NCI-H187 treated with DMSO at 0.1 percent for 48 hours (cell line): ENCODE measurements at regions not wholly inside any gene's neighbourhood (a gene's known extent, or its start where the extent isn't known, plus 50 kb on each side); places are given as distances from the start of the nearest gene placed in this dataset.

Experiments used
- DNase-seq: peaks from one replicate; lab custom pipeline; 2025; lab: John Stamatoyannopoulos, UW

DNA sequence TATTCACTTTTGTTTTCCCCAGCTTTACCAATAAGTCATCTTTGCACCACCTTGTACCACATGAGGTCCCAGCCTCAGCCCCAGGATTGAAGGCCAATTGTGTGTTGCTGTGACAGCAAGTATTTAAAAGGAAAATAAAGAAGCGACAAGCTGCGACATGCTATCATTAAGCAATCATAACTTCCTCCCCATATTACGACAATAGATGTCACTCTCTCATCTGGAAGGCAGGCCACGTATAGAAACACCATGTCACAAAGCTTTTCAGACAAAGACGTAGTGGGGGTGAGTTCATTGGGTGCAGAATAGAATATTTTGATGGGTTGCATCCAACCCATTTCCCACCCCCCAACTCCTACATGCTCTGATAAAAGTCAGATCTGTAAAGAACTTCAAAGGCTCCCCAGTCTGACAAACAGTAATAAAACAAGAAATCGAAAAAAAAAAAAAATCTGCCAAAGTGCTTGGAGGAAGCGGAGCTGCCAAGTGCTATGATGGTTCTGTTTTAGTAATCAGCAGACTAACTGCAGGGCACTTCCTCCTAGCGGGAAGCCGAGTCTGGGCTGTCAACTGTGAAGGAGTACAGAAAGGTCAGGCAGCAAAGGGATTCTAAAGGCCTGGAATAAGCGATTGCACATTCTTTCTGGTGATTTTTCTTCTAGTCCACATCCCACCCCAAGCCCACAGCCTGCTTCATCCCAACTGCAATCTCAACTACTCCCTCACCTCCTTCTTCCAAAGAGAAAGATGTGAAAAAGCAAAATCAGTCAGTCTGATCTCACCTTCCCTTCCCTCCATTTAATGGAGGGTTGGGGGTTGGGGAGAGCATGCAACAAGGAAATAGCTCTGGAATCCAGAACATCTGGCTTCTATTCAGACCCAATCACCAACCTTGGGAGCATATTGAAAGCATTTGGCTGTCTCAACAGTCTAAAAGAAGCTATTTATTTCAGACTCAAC, 131.4 kb upstream of the UBASH3B start:
- DNase-seq, result no peak

DNA sequence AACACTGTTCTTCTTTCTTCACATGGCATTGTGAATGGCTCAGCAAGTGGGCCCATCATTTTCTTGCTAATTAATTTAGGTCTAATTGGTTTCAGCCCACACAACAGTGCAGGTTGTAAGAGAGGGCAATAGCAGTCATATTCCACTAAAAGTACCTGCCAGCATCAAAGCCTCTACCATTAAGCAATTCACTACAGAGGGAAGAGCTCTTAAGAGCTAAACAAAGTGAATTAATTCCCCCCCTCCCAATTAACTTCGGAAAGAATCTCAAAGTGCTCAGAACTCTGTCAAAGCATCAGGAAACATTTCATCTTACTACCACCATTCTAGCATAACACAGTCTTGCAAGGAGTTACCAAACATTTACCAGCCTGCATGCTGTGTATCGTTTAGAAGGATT, 133.9 kb upstream of the UBASH3B start:
- DNase-seq, result no peak

DNA sequence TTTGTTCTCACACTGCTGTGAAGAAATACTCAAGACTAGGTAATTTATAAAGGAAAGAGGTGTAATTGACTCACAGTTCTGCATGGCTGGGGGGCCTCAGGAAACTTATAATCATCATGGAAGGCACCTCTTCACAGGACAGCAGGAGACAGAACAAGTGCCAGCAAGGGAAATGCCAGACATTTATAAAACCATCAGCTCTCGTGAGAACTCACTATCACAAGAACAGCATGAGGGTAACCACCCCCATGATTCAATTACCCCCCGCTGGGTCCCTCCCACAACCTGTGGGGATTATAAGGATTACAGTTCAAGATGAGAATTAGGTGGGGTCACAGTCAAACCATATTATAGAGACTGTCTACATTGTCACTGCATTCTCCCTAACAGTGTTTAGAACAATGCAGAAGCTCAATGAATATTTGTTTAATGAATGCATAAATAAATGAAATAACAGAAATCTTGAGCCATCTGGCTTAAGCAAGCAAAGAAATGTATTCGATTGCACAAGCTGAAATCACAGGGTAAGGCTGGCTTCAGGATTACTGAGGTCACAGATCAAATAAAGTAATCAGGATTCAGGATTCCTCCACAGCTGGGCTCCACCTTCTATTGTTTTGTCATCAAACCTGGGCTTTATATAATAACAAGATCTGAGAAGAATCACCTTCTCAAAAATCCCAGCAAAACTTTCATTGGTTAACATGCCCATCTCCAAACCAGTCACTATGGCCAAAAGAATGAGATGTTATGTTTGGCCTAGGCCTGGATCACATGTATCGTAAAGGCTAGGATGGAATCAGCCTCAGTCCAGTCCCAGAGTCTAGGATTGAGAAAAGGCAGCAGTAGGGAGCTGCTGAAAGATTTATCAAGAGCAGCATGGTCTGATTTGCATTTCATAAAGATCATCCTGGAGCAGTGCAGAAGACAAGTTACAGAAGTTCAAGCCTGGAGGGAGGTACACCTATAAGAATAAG, 137.8 kb upstream of the UBASH3B start:
- DNase-seq, result no peak

DNA sequence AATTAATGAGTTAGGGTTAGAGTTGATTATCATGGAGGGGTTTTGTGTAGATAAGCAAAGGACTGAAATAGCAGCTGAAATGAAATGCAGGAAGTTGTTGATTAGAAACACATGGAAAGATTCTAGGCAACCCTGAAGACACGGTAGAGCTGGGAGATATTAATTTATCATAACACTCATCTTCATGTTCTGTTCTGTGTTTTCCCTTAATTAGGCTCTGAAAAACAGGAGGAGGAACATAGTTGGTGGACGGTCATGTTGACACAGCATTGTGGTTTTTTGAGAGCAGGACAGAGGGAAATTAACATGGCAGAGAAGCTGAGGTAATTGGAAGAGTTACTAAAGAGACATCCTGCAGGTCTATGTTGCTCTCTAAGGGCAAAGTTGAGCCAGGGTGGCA, 138.8 kb upstream of the UBASH3B start:
- DNase-seq, result no peak

DNA sequence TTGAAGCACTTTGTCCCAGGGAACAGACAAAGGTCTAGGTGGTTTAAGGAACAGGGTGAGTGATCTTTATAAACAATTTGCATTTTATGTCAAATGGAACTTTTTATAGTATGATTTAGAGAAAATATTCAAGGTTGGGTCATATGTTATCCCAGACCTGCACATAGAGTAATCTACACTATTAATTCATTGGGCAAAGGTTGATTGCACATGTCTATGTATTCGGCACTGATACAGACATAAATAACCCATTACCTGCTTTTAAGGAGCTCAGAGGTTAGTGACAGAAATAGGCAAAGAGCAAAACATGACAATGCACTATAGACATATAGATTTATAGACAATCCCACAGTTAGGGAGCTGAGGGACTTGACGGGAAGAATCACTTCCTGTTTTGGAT, 141.5 kb upstream of the UBASH3B start:
- DNase-seq, result no peak

DNA sequence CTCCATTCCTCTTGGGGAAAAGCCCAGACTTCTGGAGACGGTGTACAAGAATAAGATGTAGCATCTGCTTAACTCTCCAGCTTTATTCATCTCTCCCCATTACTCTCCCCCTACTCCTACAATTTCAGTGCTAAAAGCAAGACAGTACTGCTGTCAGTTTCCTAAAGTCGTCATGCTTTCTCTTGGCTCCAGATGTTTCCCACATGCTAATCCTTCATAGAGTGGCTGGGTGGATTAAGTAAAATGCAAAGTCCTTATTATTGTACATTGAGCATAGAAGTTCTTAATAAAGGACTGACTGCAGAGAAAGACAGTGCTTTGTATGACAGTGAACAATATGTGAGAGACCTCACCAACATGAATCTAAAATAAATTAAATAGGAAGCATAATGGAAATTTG, 142.2 kb upstream of the UBASH3B start:
- DNase-seq, result no peak

DNA sequence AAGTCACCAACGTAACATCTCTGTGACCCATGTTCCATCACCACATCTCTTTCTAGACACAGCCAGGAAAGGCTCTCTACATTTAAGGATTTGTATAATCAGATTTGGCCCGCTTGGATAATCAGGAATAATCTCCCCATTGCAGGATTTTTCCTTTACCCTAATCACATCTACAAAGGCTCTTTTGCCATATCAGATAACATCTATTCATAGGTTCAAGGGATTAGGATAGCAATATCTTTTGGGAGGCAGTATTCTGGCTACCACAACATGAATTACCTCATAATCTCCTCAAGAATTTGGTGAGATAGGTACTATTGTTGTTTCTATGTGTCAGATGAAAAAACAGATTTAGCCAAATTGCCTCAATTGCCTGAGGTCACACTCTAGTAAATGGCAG, 142.8 kb upstream of the UBASH3B start:
- DNase-seq, result no peak

DNA sequence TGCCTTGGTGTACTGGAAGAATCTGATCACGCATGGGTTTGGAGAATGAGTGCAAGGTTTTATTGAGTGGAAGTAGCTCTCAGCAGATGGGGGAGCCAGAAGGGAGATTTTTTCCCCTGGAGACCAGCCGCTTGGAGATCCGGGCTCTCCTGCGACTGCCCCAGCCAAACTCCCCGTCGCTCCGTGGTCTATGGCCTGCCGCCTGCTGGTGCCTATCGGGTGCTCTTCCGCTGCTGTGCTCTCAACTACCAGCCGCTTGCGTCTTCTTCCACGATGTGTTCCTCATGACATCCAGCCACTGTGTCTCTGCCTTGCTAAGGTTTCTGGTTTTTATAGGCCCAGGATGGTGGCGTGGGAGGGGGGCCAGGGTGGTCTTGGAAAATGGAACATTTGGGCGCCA, 145.6 kb upstream of the UBASH3B start:
- no peak for DNase-seq

DNA sequence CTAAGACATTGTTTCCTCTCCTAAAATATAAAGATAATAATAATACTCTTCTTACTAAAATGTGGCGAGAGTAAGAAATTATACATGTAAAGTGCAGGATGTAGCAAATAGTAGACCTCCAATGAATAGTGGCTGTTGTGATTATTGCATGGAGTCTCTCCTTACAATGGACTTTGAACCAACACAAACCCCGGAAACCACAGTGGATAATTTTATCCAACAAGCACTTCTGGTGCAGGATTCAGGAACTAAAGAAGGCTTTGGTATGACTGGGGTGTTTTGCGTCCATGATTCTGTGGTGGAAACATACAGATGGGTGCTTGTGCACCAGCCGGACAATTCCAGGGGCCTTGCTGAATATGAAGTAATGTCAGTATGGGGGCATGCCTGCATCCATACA, 146.4 kb upstream of the UBASH3B start:
- no peak for DNase-seq

DNA sequence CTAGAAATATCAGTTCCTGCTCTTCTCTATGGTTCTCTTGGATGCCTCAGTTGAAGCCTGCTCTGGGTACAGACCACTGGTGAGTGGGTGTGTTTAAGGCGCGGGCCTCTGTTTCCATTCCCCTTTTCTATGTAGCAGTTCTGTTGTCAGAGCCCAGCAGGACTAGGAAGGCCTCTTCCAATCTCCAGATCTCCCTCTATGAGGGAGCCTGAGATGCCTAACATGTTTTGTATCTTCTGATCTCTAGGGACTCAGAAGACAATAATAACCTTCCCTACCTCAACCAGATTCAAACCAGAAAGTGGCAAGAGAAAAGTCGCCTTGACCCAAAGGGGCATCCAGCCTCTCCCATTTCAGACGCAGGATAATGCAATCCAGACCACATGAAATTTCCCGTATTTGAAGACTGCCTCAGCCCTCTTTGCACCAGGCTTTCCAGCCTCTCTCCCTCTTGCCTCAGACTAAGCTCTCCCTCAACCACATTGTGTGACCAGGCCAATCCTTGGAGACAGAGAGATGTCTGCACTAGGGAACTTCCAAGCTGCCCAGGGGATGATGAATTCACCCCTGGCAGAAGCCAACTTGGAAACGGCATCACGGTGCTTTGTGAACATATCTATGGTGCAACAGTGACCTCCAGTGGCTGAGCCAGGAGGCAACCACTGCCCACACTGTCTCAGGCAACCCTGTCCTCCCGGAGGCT, 150.1 kb upstream of the UBASH3B start:
- peak; percentile 34 for DNase-seq

DNA sequence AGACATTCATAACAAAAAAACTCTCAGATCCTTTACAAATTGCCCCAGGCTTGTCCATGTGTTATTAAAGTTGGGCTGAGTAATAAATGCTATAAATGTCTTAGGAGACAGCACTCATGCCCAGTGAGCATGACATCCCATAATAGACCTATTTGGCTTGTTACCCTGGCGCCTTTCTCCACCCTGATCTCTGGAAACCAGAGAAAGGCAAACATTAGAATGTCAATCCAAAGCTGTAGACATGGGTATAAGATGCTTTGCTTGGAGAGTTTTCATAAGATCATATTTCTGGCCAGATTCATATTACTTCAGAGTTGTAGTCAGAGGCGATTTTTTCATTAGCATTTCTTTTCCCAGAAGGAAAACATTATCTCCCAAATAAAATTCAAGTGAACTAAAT, 161.3 kb upstream of the UBASH3B start:
- no peak for DNase-seq

DNA sequence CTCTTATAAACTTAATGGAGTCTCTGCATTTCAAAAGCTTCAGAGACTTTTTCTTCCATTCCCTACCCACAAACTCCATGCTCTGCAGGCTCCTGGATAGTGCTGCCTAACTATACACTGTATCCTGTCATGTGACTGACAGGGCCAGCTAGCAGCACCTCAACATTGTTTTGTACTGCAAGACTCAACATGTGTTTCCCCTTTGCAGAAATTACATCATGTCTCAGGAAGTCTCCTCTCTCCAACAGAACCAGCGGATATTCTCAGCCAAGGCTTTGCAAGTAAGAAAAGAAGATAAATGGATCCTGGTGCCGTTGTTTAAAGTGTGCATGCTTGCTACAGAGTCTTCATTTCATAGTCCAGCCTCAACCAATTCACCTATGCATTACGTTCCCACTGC, 164.0 kb upstream of the UBASH3B start:
- no peak for DNase-seq

DNA sequence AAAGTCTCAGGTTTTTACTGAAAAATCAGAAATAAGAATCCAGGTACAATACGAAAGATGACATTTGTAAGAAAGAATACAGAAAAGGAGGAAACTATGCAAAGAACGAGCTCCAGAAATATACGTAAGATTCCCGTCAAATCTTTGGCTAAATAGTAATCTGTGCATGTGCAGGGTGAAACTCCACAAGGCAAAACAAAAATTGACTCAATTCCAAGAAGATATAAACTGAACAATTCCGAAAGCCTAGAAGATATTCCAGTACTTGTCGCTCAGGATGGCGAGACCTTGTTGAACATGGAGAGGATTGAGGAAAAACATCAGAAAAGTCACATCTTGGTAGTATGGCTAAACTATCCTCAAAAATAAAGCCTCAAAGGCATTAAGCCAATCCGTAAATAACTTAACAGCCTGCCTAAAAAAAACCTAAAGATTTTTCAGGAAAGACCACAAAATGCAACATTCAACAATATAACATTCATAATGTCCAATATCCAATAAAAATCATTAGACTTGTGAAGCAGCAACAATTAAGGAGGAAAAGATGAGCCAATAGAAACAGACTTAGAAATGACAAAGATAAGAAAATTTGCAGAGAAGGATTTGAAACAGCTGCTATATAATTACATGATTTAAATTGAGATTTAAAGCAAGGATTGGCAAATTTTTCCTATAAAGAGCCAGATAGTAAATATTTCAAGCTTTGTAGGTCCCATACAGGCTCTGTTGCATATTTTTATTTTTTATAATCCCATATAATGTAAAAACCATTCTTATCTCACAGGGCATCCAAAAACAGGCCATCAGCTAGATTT, 166.4 kb upstream of the UBASH3B start:
- DNase-seq, result no peak

DNA sequence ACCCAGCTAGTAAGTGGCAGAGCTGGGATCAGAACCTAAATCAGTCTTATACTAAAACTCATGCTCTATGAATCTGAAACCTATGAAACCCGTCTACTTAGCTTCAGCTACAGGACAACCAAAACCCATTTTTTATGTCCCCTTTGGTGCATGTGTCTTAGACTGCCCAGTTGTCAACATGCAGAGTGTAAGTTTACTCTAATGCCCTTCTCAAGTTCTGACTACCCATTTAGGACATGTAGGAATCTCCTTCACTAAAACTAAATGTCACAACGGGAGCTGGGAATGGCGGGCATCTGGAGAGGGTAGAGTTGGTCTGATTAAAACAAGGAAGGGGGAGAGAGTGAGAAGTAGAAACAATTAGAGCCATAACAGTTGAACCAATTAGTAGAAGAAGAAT, 167.9 kb upstream of the UBASH3B start:
- DNase-seq, result no peak

DNA sequence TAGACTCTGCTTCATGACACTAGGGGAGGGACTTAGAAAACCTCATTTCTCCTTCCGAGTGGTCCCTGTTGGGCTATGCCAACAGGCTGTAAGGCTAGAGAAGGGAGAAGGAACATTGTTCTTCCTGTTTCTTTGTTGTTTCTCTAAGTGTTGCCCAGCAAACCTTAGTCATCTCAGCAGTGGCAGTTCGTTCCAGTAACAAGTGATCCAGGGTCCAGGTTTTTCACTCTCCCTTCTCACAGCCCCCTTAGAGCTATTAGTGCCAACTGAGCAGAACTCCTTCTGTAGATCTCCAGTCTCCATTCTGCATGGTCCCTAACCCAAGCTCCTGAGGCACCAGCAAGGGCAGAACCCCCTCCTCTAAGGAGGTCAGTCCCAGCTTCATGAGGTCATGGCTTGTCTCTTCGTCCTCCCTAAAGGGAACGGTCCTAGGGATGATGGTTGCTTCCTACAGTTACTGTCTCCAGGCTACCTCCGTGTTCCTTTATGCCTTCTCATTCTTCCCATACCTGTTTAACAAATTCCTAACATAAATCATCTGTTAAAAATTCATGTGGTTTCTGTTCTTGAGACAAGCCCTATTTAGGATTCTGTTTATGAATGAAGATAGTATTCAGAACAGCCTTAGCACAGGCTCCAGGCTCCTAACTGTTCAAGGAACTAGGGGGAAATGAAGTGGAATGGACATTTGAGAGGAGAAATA, 168.6 kb upstream of the UBASH3B start:
- DNase-seq, result no peak

DNA sequence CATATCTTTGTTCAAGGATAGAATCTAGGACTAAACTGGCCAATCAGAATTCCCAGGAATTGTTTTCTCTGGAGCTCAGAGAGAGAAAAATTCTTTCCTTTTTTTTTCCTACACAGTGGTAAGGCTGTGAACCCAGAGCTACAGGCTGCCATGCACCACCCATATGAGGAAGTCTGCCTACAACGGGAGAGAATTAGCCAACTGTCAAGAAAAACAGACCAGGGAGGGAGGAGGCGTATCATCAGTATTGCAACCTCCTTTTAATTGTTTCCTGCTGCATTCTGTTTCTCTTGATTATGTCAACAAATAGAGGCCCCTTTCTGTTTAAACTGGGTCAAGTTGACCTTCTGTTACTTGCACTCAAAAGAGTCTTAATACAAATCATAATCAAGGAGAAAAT, 176.5 kb upstream of the UBASH3B start:
- DNase-seq, result no peak

DNA sequence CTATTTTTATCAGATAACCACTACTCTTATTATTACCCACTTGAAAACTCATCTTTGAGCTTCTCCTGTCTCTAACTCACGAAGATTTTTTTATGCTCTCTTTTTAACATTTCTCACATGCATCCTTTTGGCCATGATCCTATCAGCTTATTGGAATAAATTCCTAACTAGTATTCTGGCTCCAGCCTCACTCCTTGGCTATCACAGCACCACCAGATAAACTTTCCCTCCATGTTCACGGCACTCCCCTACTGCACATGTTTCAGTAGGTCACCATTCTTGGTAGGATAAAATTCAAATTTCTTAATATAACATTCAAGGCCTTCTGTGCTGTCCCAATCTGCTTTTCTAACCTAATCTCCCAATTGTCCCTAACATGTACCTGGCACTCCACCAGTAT, 186.6 kb upstream of the UBASH3B start:
- no peak for DNase-seq

DNA sequence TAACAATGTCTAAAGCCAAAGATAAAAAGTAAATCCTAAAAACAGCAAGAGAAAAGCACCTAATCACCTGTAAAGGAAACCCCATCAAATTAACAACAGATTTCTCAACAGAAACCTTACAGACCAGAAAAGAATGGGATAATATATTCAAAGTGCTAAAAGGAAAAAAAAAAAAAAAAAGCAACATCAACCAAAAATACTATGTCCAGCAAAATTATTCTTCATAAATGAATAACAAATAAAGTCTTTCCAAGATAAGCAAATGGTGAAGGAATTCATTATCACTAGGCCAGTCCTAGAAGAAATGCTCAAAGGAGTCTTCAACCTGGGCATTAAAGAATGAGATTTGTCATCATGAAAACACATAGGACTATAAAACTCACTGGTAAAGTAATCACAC, 192.0 kb upstream of the UBASH3B start:
- DNase-seq, result no peak

DNA sequence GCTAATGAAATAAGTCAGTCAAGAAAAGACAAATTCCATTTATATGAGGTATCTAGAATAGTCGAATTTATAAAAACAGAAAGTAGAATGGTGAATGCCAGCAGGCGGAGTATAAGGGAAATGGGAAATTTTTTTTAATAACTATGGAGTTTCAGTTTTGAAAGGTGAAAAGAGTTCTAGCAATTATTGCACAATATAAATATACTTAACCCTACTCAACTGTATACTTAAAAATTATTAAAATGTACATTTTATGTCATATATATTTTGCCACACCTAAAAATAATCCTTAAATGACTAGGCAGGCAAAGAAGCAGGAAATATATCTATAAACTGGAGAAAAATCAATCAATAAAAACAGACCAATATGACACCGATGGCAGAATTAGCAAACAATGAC, 196.5 kb upstream of the UBASH3B start:
- no peak for DNase-seq

DNA sequence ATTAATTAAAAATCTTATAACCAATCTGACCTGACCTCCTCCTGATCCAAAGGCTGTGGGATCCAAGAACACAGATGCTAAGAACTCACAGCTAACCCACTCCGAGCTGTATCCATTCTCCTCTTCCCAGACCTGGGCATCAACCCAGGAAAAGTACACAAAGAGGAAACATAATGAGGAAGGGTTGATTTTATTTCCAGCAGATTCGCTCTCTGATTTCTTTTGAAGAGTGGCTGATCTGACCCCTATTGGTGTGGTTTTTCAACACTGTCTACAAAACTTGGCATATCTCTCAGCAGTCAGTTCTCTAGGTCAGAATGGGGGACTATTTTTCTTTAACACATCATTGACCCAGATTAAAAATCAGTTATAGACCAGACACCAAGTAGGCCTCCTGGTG, 201.9 kb upstream of the UBASH3B start:
- no peak for DNase-seq

DNA sequence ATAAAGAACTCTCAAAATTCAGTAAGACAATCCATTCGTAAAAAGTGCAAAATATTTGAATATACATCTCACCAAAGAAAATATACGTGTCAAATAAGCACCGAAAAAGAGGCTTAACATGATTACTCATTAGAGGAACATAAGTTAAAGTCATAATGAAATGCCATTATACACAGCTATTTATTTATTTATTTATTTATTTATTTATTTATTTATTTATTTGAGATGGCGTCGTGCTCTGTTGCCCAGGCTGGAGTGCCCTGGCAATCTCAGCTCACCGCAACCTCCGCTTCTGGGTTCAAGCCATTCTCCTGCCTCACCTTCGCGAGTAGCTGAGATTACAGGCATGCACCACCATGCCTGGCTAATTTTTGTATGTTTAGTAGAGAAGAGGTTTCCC, 203.6 kb upstream of the UBASH3B start:
- no peak for DNase-seq
